ENCODE measurements at regions not wholly inside any gene's neighbourhood (a gene's known extent, or its start where the extent isn't known, plus 50 kb on each side); places are given as distances from the start of the nearest gene placed in this dataset.

DNA sequence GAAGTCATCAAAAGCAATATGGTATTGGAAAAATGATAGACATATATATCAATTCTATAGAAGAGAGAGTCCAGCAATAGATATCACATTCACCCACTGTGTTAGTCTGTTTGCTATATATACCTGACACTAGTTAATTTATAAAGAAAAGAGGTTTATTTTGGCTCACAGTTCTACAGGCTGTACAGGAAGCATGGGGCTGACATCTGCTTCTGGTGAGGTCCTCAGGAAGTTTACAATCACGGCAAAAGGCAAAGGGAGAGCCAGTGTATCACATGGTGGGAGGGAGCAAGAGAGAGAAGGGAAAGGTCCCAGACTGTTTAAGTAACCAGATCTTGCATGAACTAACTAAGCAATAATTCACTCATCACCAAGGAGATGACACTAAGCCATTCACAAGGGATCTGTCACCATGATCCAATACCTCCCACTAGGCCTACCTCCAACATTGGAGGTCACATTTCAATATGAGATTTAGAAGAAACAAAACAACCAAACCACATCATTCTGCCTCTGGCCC lies 470.6 kb downstream of the METTL4 start (continued):
- TF ChIP-seq, protein P1, sequence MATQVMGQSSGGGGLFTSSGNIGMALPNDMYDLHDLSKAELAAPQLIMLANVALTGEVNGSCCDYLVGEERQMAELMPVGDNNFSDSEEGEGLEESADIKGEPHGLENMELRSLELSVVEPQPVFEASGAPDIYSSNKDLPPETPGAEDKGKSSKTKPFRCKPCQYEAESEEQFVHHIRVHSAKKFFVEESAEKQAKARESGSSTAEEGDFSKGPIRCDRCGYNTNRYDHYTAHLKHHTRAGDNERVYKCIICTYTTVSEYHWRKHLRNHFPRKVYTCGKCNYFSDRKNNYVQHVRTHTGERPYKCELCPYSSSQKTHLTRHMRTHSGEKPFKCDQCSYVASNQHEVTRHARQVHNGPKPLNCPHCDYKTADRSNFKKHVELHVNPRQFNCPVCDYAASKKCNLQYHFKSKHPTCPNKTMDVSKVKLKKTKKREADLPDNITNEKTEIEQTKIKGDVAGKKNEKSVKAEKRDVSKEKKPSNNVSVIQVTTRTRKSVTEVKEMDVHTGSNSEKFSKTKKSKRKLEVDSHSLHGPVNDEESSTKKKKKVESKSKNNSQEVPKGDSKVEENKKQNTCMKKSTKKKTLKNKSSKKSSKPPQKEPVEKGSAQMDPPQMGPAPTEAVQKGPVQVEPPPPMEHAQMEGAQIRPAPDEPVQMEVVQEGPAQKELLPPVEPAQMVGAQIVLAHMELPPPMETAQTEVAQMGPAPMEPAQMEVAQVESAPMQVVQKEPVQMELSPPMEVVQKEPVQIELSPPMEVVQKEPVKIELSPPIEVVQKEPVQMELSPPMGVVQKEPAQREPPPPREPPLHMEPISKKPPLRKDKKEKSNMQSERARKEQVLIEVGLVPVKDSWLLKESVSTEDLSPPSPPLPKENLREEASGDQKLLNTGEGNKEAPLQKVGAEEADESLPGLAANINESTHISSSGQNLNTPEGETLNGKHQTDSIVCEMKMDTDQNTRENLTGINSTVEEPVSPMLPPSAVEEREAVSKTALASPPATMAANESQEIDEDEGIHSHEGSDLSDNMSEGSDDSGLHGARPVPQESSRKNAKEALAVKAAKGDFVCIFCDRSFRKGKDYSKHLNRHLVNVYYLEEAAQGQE (IDR thresholded peaks at IDR 0.05; ENCODE audit: low read depth): no peak
- TF ChIP-seq EGR1 (IDR thresholded peaks at IDR 0.05; ENCODE audit: low read depth): no peak
- no peak for TF ChIP-seq SP1 (IDR thresholded peaks at IDR 0.05; ENCODE audit: low read depth)
- no peak for TF ChIP-seq TCF7L2 (IDR thresholded peaks at IDR 0.05; ENCODE audit: borderline replicate concordance, extremely low read depth, insufficient read depth, insufficient read length)
- TF ChIP-seq ELF1 (IDR thresholded peaks at IDR 0.05; ENCODE audit: borderline replicate concordance, low read depth): no peak

DNA sequence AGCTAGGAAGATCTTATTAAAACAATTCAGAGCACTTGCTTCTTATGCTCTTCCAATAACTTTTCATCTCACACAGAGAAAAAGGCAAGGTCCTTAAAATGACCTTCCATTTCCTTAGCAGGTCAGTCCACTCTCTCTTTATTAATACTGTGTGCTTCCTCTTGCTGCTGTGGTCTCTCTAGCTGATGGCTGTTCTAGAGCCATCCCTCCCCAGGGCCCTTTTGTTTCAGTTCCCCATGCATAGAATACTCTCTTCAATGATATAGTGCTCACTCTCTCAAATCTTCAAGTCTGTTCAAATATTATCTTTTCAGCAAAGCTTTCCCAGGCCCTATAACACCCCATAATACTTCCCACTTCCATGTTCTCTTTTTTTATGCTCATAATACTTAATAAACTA lies 469.3 kb downstream of the METTL4 start:
- H3K9me2 ChIP-seq (ENCODE audit: insufficient read depth): no peaks in the 10 kb centered on the region
- intact Hi-C loops (cut with micrococcal nuclease): no loop called here
- POLR2A ChIA-PET: no interaction called here
- H3K27me3 ChIP-seq (ENCODE audit: insufficient read depth, low read length): no peaks in the 10 kb centered on the region
- no peaks in the 10 kb centered on the region for H4K20me1 ChIP-seq (ENCODE audit: insufficient read depth)
- RAD21 ChIA-PET (ENCODE audit: low non-redundant PET in 1 of 2, low total read pairs in 2 of 2, uncharacterized antibody in 2 of 2, unreplicated experiment in 2 of 2): no interaction called here
- H3K9ac ChIP-seq (ENCODE audit: low read length): no peak overlapping the region
- no peak overlapping the region for H3K27ac ChIP-seq (ENCODE audit: low read depth, low read length)
- H3K36me3 ChIP-seq (ENCODE audit: control insufficient read depth in 1 of 2, insufficient read depth in 2 of 2, low read length in 2 of 2): no peaks in the 10 kb centered on the region
- no peak overlapping the region for H2AFZ ChIP-seq (ENCODE audit: low read depth, low read length, poor library complexity, severe bottlenecking)
- no peak overlapping the region for H3K4me2 ChIP-seq (ENCODE audit: low read length)
- no peaks in the 10 kb centered on the region for H3K79me2 ChIP-seq (ENCODE audit: insufficient read depth, low read length)
- H3K4me1 ChIP-seq (ENCODE audit: control insufficient read depth in 1 of 2, insufficient read depth in 2 of 2, low read length in 2 of 2): no peaks in the 10 kb centered on the region
- no peak overlapping the region for H3K4me3 ChIP-seq (replicated peaks in 1 of 2; ENCODE audit: low read depth in 1 of 2, low read length in 2 of 2)
- no peaks in the 10 kb centered on the region for H3K9me3 ChIP-seq (ENCODE audit: control insufficient read depth in 1 of 2, insufficient read depth in 1 of 2, low read depth in 1 of 2, low read length in 2 of 2)
- CTCF ChIA-PET: no interaction called here
- DNase-seq (ENCODE audit: low read depth, low spot score) (no peak), ATAC-seq (no peak)
- no TSS peak for BruUV-seq (replicated peaks)
- TF ChIP-seq ELF1 (IDR thresholded peaks at IDR 0.05; ENCODE audit: borderline replicate concordance, low read depth) (no peak), POLR2A (IDR thresholded peaks at IDR 0.05; ENCODE audit: borderline replicate concordance, extremely low read depth, insufficient read depth, insufficient read length) (no peak), CBX3 (IDR thresholded peaks at IDR 0.05; ENCODE audit: low read depth) (no peak), FOSL1 (IDR thresholded peaks at IDR 0.05; ENCODE audit: low read depth) (no peak), JUND (IDR thresholded peaks at IDR 0.05) (no peak), ZFX (IDR thresholded peaks at IDR 0.05) (no peak), SRF (IDR thresholded peaks at IDR 0.05; ENCODE audit: low read depth) (no peak), SIN3A (IDR thresholded peaks at IDR 0.05; ENCODE audit: low read depth) (no peak), SP1 (IDR thresholded peaks at IDR 0.05; ENCODE audit: low read depth) (no peak), ZNF274 (IDR thresholded peaks at IDR 0.05; ENCODE audit: low read depth, low read length) (no peak), TCF7L2 (IDR thresholded peaks at IDR 0.05; ENCODE audit: borderline replicate concordance, extremely low read depth, insufficient read depth, insufficient read length) (no peak), EZH2phosphoT487 (IDR thresholded peaks at IDR 0.05; ENCODE audit: borderline replicate concordance) (no peak)
- TF ChIP-seq, protein P2, sequence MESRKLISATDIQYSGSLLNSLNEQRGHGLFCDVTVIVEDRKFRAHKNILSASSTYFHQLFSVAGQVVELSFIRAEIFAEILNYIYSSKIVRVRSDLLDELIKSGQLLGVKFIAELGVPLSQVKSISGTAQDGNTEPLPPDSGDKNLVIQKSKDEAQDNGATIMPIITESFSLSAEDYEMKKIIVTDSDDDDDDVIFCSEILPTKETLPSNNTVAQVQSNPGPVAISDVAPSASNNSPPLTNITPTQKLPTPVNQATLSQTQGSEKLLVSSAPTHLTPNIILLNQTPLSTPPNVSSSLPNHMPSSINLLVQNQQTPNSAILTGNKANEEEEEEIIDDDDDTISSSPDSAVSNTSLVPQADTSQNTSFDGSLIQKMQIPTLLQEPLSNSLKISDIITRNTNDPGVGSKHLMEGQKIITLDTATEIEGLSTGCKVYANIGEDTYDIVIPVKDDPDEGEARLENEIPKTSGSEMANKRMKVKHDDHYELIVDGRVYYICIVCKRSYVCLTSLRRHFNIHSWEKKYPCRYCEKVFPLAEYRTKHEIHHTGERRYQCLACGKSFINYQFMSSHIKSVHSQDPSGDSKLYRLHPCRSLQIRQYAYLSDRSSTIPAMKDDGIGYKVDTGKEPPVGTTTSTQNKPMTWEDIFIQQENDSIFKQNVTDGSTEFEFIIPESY (IDR thresholded peaks at IDR 0.05; ENCODE audit: extremely low read depth, insufficient replicate concordance, low read length): no peak
- TF ChIP-seq, protein P1 (IDR thresholded peaks at IDR 0.05; ENCODE audit: low read depth): no peak
- TF ChIP-seq, protein P3, sequence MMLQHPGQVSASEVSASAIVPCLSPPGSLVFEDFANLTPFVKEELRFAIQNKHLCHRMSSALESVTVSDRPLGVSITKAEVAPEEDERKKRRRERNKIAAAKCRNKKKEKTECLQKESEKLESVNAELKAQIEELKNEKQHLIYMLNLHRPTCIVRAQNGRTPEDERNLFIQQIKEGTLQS (IDR thresholded peaks at IDR 0.05): no peak
